PC-9 (cell line): ENCODE measurements at regions not wholly inside any gene's neighbourhood (a gene's known extent, or its start where the extent isn't known, plus 50 kb on each side); places are given as distances from the start of the nearest gene placed in this dataset.

Experiments used
- BruUV-seq: library from RNA; stranded (reverse); fragments of 400-500 nt; replicated peaks from 2 replicates; lab custom pipeline; 2021; lab: Mats Ljungman, UMichigan
- CTCF ChIA-PET: fragments of 300-600 bp; sonication (Branson Sonifier 250); formaldehyde crosslinking; loops from one replicate; lab custom pipeline; 2022; ENCODE audit warnings: antibody characterized with exemption; lab: Charles Lee
- POLR2A ChIA-PET: fragments of 300-600 bp; sonication (Branson Sonifier 250); formaldehyde crosslinking; loops from one replicate; lab custom pipeline; 2022; ENCODE audit warnings: antibody characterized with exemption; ENCODE audit not compliant: unreplicated experiment; lab: Charles Lee
- DNase-seq, 2 experiments: peaks; one replicate each; pipeline versions ENCODE4 v3.0.0 to v3.0.0-alpha.2; 2015 to 2022; ENCODE audit warnings: mixed read lengths in 1 of 2
- H2AFZ ChIP-seq: fragments of 200-600 bp; sonication (generic); 2 replicates; pipeline ENCODE4 v1.8.1; 2017; ENCODE audit warnings: antibody characterized with exemption
- H3F3A ChIP-seq: fragments of 200-600 bp; sonication (generic); 2 replicates; pipeline ENCODE4 v1.8.1; 2017; ENCODE audit warnings: antibody characterized with exemption, mild to moderate bottlenecking, low read depth; ENCODE audit not compliant: insufficient read depth
- H3K27ac ChIP-seq: fragments of 200-600 bp; sonication (generic); 2 replicates; pipeline ENCODE4 v1.6.1; 2016; ENCODE audit warnings: mixed run types
- H3K27me3 ChIP-seq: fragments of 200-600 bp; sonication (generic); 2 replicates; pipeline ENCODE4 v1.6.1; 2016; ENCODE audit warnings: low read depth, mixed run types; ENCODE audit not compliant: insufficient read depth
- H3K36me3 ChIP-seq: fragments of 200-600 bp; sonication (generic); 2 replicates; pipeline ENCODE4 v1.6.1; 2016; ENCODE audit warnings: low read depth, mixed run types
- H3K4me1 ChIP-seq: fragments of 200-600 bp; sonication (generic); replicated peaks from 2 replicates; pipeline ENCODE4 v1.6.1; 2016; ENCODE audit warnings: mixed run types; ENCODE audit not compliant: insufficient read depth
- H3K4me2 ChIP-seq: fragments of 200-600 bp; sonication (generic); 2 replicates; pipeline ENCODE4 v1.6.1; 2017; ENCODE audit warnings: mixed run types
- H3K4me3 ChIP-seq: fragments of 200-600 bp; sonication (generic); 2 replicates; pipeline ENCODE4 v1.6.1; 2016; ENCODE audit warnings: mixed run types
- H3K79me2 ChIP-seq: fragments of 200-600 bp; sonication (generic); 2 replicates; pipeline ENCODE4 v1.6.1; 2017; ENCODE audit warnings: low read depth, mixed run types
- H3K9me2 ChIP-seq: fragments of 200-600 bp; sonication (generic); 2 replicates; pipeline ENCODE4 v1.8.1; 2017; ENCODE audit warnings: mild to moderate bottlenecking; ENCODE audit not compliant: insufficient read depth
- H3K9me3 ChIP-seq: fragments of 200-600 bp; sonication (generic); 2 replicates; pipeline ENCODE4 v1.8.1; 2016; ENCODE audit warnings: low read depth; ENCODE audit not compliant: insufficient read depth
- H4K20me1 ChIP-seq: fragments of 200-600 bp; sonication (generic); 2 replicates; pipeline ENCODE4 v1.8.1; 2017; ENCODE audit not compliant: insufficient read depth
- EZH2 ChIP-seq: fragments of 200-600 bp; sonication (generic); IDR thresholded peaks from 2 replicates; pipeline ENCODE4 v1.8.0; 2017; ENCODE audit warnings: antibody characterized with exemption, low read depth
- intact Hi-C: fragments of 100-400 bp; cut with micrococcal nuclease; formaldehyde crosslinking; loops from one replicate; pipeline ENCODE4 v1.10.0; 2022; ENCODE audit not compliant: unreplicated experiment
- TF ChIP-seq, protein P1 (sequence below): fragments of 200-600 bp; sonication (generic); conservative IDR thresholded peaks from 2 replicates; pipeline ENCODE4 v1.6.1; 2017; ENCODE audit warnings: mixed run types, antibody characterized with exemption, mild to moderate bottlenecking, moderate library complexity

DNA sequence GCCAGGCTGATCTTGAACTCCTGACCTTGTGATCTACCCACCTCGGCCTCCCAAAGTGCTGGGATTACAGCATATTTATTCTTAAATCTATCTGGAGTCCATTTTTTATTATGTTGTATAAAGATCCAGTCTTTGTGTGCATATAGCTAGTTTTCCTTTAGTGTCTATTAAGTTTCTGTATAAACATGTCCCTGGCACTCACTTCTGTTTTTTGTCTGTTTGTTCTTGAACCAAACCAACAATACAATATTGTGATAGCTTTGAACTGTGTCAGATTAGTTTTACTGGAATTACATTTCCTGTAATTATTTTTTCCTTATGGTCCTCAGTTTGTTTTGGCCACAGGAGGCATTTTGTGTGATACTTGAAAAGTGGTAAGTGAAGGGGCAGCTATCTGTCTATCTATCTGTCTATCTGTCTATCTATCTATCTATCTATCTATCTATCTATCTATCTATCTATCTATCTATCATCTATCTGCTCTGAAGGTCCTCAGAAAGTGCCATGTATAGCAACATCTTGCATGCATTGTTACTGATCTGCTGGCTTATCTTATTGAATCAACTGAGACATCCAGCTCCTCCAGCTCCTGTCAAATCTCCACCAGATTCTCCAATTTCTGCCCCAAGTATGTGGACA lies 70.9 kb upstream of the ACVR1 start:
- ChIA-PET CTCF (no interaction called here), POLR2A (no interaction called here)
- no peak for DNase-seq
- Histone ChIP-seq H3F3A (no peaks in the 10 kb centered on the region), H3K36me3 (no peaks in the 10 kb centered on the region), H3K4me1 (no peaks in the 10 kb centered on the region), H3K4me2 (no peak overlapping the region), H4K20me1 (no peaks in the 10 kb centered on the region), H3K4me3 (no peak overlapping the region), H3K27me3 (no peaks in the 10 kb centered on the region), H2AFZ (no peak overlapping the region), H3K9me3 (no peaks in the 10 kb centered on the region), H3K27ac (no peak overlapping the region), H3K79me2 (no peaks in the 10 kb centered on the region), H3K9me2 (no peaks in the 10 kb centered on the region)
- TF ChIP-seq, protein P1, sequence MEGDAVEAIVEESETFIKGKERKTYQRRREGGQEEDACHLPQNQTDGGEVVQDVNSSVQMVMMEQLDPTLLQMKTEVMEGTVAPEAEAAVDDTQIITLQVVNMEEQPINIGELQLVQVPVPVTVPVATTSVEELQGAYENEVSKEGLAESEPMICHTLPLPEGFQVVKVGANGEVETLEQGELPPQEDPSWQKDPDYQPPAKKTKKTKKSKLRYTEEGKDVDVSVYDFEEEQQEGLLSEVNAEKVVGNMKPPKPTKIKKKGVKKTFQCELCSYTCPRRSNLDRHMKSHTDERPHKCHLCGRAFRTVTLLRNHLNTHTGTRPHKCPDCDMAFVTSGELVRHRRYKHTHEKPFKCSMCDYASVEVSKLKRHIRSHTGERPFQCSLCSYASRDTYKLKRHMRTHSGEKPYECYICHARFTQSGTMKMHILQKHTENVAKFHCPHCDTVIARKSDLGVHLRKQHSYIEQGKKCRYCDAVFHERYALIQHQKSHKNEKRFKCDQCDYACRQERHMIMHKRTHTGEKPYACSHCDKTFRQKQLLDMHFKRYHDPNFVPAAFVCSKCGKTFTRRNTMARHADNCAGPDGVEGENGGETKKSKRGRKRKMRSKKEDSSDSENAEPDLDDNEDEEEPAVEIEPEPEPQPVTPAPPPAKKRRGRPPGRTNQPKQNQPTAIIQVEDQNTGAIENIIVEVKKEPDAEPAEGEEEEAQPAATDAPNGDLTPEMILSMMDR, result no peak
- no peak for TF ChIP-seq EZH2
- intact Hi-C loops, result no loop called here
- no TSS peak for BruUV-seq

DNA sequence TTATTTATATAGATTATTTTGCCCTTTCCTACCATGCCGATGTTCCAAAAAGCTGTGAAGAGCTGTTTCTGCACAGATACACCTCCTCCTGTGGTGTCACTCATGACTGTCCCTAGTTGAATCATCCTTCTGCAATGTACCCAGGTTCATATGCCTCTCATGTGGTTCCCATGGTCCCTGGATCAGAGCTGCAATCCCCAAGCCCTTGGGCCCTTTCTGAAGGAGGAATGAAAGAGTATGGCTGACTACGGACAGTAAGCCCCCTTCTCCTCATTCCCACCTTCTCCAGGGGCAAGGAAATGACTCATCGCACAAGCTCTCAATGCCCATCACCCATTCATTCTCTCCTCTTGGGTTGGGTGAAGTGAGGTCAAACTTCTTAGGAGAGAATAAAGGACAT lies 63.9 kb upstream of the ACVR1 start:
- no TSS peak for BruUV-seq
- Histone ChIP-seq H3K36me3 (no peaks in the 10 kb centered on the region), H3F3A (no peaks in the 10 kb centered on the region), H3K4me3 (no peak overlapping the region), H4K20me1 (no peaks in the 10 kb centered on the region), H3K4me2 (no peak overlapping the region), H3K79me2 (no peaks in the 10 kb centered on the region), H3K9me3 (no peaks in the 10 kb centered on the region), H2AFZ (no peak overlapping the region), H3K27ac (no peak overlapping the region), H3K27me3 (no peaks in the 10 kb centered on the region), H3K9me2 (no peaks in the 10 kb centered on the region), H3K4me1 (no peaks in the 10 kb centered on the region)
- intact Hi-C loops, result no loop called here
- ChIA-PET POLR2A (no interaction called here), CTCF (no interaction called here)
- no peak for DNase-seq
- TF ChIP-seq EZH2, result no peak
- TF ChIP-seq, protein P1, result no peak

DNA sequence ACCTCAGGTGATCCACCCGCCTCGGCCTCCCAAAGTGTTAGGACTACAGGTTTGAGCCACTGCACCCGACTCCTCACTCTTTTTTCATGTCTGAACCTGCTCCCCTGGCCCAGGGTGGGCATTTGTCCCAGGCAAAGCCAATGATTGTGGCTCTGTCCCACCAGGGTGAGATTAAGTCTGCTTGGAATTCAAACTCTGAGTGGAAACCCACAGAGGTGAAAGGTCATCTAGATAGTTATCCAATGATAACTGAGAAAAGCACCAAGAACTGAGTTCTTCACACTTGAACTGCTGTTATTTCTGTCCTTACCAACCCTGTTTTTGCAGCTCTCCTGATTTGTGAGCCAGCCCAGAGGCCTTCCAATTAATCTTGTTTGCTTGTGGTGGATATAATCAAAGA lies 62.4 kb upstream of the ACVR1 start:
- Histone ChIP-seq H3K79me2 (no peaks in the 10 kb centered on the region), H3K4me2 (no peak overlapping the region), H4K20me1 (no peaks in the 10 kb centered on the region), H2AFZ (no peak overlapping the region), H3K4me3 (no peak overlapping the region), H3F3A (no peaks in the 10 kb centered on the region), H3K9me2 (no peaks in the 10 kb centered on the region), H3K27me3 (no peaks in the 10 kb centered on the region), H3K9me3 (no peaks in the 10 kb centered on the region), H3K4me1 (no peaks in the 10 kb centered on the region), H3K27ac (no peak overlapping the region), H3K36me3 (no peaks in the 10 kb centered on the region)
- no peak for DNase-seq
- intact Hi-C loops, result no loop called here
- ChIA-PET CTCF (interaction anchor here (0.5 kb wide), 1 partner anchor 367 kb away, joined by 5 read pairs; no protein-coding TSS in a partner anchor), POLR2A (interaction anchor here (0.7 kb wide), 1 partner anchor 298 kb away, joined by 4 read pairs; no protein-coding TSS in a partner anchor)
- no TSS peak for BruUV-seq
- TF ChIP-seq, protein P1, result no peak
- TF ChIP-seq EZH2, result no peak
